MCF 10A (cell line): ENCODE measurements at regions not wholly inside any gene's neighbourhood (a gene's known extent, or its start where the extent isn't known, plus 50 kb on each side); places are given as distances from the start of the nearest gene placed in this dataset.

ENCODE experiments used
- BruUV-seq: library from RNA; stranded (reverse); fragments of 400-500 nt; replicated peaks from 2 replicates; lab custom pipeline; 2021; lab: Mats Ljungman, UMichigan
- CTCF ChIA-PET: fragments of 300-600 bp; sonication (Branson Sonifier 250); formaldehyde crosslinking; extraction: SDS; loops from one replicate; lab custom pipeline; 2021; ENCODE audit warnings: antibody characterized with exemption, inconsistent platforms; lab: Yijun Ruan, JAX
- POLR2A ChIA-PET: fragments of 300-600, 350-650 bp; sonication (Branson Sonifier 250); formaldehyde crosslinking; extraction: SDS; loops from one replicate; lab custom pipeline; 2020; ENCODE audit warnings: antibody characterized with exemption, inconsistent platforms; lab: Yijun Ruan, JAX
- DNase-seq: peaks from one replicate; pipeline ENCODE4 v3.0.0-alpha.2; 2018; ENCODE audit not compliant: unreplicated experiment
- H3K27ac Mint-ChIP-seq: one replicate; pipeline ENCODE4 v1.8.0; 2022; ENCODE audit warnings: mild to moderate bottlenecking, low read depth, mixed read lengths; ENCODE audit not compliant: unreplicated experiment
- H3K27me3 Mint-ChIP-seq: one replicate; pipeline ENCODE4 v1.8.0; 2022; ENCODE audit warnings: mixed read lengths; ENCODE audit not compliant: insufficient read depth, unreplicated experiment
- H3K36me3 Mint-ChIP-seq: one replicate; pipeline ENCODE4 v1.8.0; 2022; ENCODE audit warnings: mild to moderate bottlenecking, moderate library complexity, mixed read lengths; ENCODE audit not compliant: insufficient read depth, unreplicated experiment
- H3K4me1 Mint-ChIP-seq: one replicate; pipeline ENCODE4 v1.8.0; 2022; ENCODE audit warnings: mixed read lengths; ENCODE audit not compliant: insufficient read depth, unreplicated experiment
- H3K4me3 Mint-ChIP-seq: one replicate; pipeline ENCODE4 v1.8.0; 2022; ENCODE audit warnings: mild to moderate bottlenecking, moderate library complexity, mixed read lengths; ENCODE audit not compliant: unreplicated experiment
- H3K9me3 Mint-ChIP-seq: one replicate; pipeline ENCODE4 v1.8.0; 2022; ENCODE audit warnings: mixed read lengths; ENCODE audit not compliant: unreplicated experiment
- CTCF ChIP-seq: fragments of 200-600 bp; IDR thresholded peaks from one replicate; pipeline ENCODE4 v1.8.0; 2022; ENCODE audit warnings: antibody characterized with exemption, mild to moderate bottlenecking; ENCODE audit not compliant: unreplicated experiment
- intact Hi-C: fragments of 100-400 bp; cut with micrococcal nuclease; formaldehyde crosslinking; loops from 2 replicates; pipeline ENCODE4 v1.14.1; 2022

GRCh38 chr6:122130518-122130917 is 268.9 kb upstream of the HSF2 start:
- CTCF ChIA-PET: no interaction called here
- no TSS peak for BruUV-seq

GRCh38 chr6:122136386-122136785 is 263.1 kb upstream of the HSF2 start:
- CTCF ChIA-PET: no interaction called here
- no peak for TF ChIP-seq CTCF

More at GRCh38 chr6:122130518-122130917, 268.9 kb upstream of the HSF2 start:
- POLR2A ChIA-PET: no interaction called here
- TF ChIP-seq CTCF: no peak
- Mint-ChIP-seq H3K27ac (no peak overlapping the region), H3K9me3 (no peaks in the 10 kb centered on the region), H3K4me1 (peaks cover 5% of the 10 kb centered on the region), H3K36me3 (no peaks in the 10 kb centered on the region), H3K4me3 (no peak overlapping the region), H3K27me3 (peaks cover 51% of the 10 kb centered on the region)
- no peak for DNase-seq
- intact Hi-C loops: no loop called here

GRCh38 chr6:122140031-122140430 is 259.4 kb upstream of the HSF2 start:
- no peak for TF ChIP-seq CTCF
- H3K36me3 Mint-ChIP-seq: no peaks in the 10 kb centered on the region
- H3K9me3 Mint-ChIP-seq: no peaks in the 10 kb centered on the region
- H3K27ac Mint-ChIP-seq: no peak overlapping the region
- DNase-seq: no peak
- ChIA-PET CTCF (no interaction called here), POLR2A (no interaction called here)
- H3K27me3 Mint-ChIP-seq: peaks cover 37% of the 10 kb centered on the region
- no TSS peak for BruUV-seq
- no peaks in the 10 kb centered on the region for H3K4me1 Mint-ChIP-seq
- intact Hi-C loops: no loop called here
- no peak overlapping the region for H3K4me3 Mint-ChIP-seq

More at GRCh38 chr6:122136386-122136785, 263.1 kb upstream of the HSF2 start:
- no peaks in the 10 kb centered on the region for H3K36me3 Mint-ChIP-seq
- intact Hi-C loops: no loop called here
- DNase-seq: no peak
- BruUV-seq: no TSS peak
- no peaks in the 10 kb centered on the region for H3K9me3 Mint-ChIP-seq
- H3K4me3 Mint-ChIP-seq: no peak overlapping the region
- no peak overlapping the region for H3K27ac Mint-ChIP-seq
- H3K27me3 Mint-ChIP-seq: peaks cover 30% of the 10 kb centered on the region
- POLR2A ChIA-PET: no interaction called here
- H3K4me1 Mint-ChIP-seq: no peaks in the 10 kb centered on the region

- intact Hi-C loops: no loop called here
- no TSS peak for BruUV-seq
- Mint-ChIP-seq H3K9me3 (no peaks in the 10 kb centered on the region), H3K36me3 (no peaks in the 10 kb centered on the region), H3K4me3 (no peak overlapping the region), H3K27ac (no peak overlapping the region), H3K4me1 (no peaks in the 10 kb centered on the region), H3K27me3 (peaks cover 44% of the 10 kb centered on the region)
- ChIA-PET CTCF (no interaction called here), POLR2A (no interaction called here)
- no peak for TF ChIP-seq CTCF
- no peak for DNase-seq
These were observed 258.2 kb upstream of the HSF2 start for GRCh38 chr6:122141246-122141645.
